Right cardiac atrium (tissue), 5 donors: ENCODE measurements at regions not wholly inside any gene's neighbourhood (a gene's known extent, or its start where the extent isn't known, plus 50 kb on each side); places are given as distances from the start of the nearest gene placed in this dataset.

ENCODE experiments used
- ATAC-seq, 2 donors: fragments of 200-7000 bp; cut with Tn5 transposase; one replicate each; pipeline versions ENCODE4 v1.8.0 to v1.9.1; 2020; ENCODE audit warnings: moderate library complexity in 2 of 2, mild to moderate bottlenecking in 1 of 2
- DNase-seq, 3 donors: peaks; one replicate each; pipeline ENCODE4 v3.0.0-alpha.2; 2020
- H3K27ac ChIP-seq: one replicate; pipeline ENCODE4 v1.5.1; 2013; ENCODE audit warnings: mild to moderate bottlenecking, low read length, control low read depth, moderate library complexity
- H3K27me3 ChIP-seq: one replicate; pipeline ENCODE4 v1.6.1; 2013; ENCODE audit not compliant: control insufficient read depth, insufficient read depth
- H3K4me1 ChIP-seq: one replicate; pipeline ENCODE4 v1.6.1; 2013; ENCODE audit warnings: low read length; ENCODE audit not compliant: control insufficient read depth, insufficient read depth
- H3K4me3 ChIP-seq: one replicate; pipeline ENCODE4 v1.5.1; 2013; ENCODE audit warnings: low read length, control low read depth
- H3K9me3 ChIP-seq: one replicate; pipeline ENCODE4 v1.6.1; 2013; ENCODE audit warnings: low read length; ENCODE audit not compliant: control insufficient read depth
- WGBS: extraction: QIAGEN DNeasy Blood & Tissue Kit; methylation state at CpG from one replicate; pipeline ENCODE4 v1.1.7; 2013; 5-methylcytosine and 5-hydroxymethylcytosine counted together
- intact Hi-C, 4 donors: fragments of 100-400 bp; cut with DNase I; formaldehyde crosslinking; loops; one replicate each; pipeline versions ENCODE4 v1.11.0 to v1.14.0; 2022 to 2023
- donor health status: healthy with polysubstance abuse.
- donor health status: DM: no; HTN: yes; CAD: no.
- donor health status: DM: no; HTN: no; CAD: no.
- donor health status: DM: no; HTN: yes; CAD: no; lungs with severe emphysema.
- donor health status: DM: yes; HTN: yes; CAD: no.

- Histone ChIP-seq H3K4me3 (no peak overlapping the region), H3K27me3 (no peaks in the 10 kb centered on the region), H3K9me3 (no peaks in the 10 kb centered on the region), H3K27ac (no peak overlapping the region), H3K4me1 (no peaks in the 10 kb centered on the region)
- intact Hi-C loops = no loop called here
- DNase-seq = no peak
- no peak for ATAC-seq
These were observed 1076.2 kb downstream of the TDRD15 start for GRCh38 chr2:22199994-22200393.

- no peaks in the 10 kb centered on the region for H3K27me3 ChIP-seq
- intact Hi-C loops = no loop called here
- no peaks in the 10 kb centered on the region for H3K4me1 ChIP-seq
- 82% methylated on average over 3 of the region's 3 CpGs for WGBS
- H3K9me3 ChIP-seq = no peaks in the 10 kb centered on the region
- no peak overlapping the region for H3K27ac ChIP-seq
- DNase-seq (no peak), ATAC-seq (no peak)
- H3K4me3 ChIP-seq = no peak overlapping the region
These were observed 1085.8 kb downstream of the TDRD15 start for GRCh38 chr2:22209545-22209944.

- no peak for ATAC-seq
- Histone ChIP-seq H3K27me3 (no peaks in the 10 kb centered on the region), H3K4me1 (no peaks in the 10 kb centered on the region), H3K9me3 (no peaks in the 10 kb centered on the region), H3K4me3 (no peak overlapping the region), H3K27ac (no peak overlapping the region)
- intact Hi-C loops = no loop called here
- no peak for DNase-seq
- WGBS = 45% methylated on average over 2 of the region's 2 CpGs
These were observed 1089.5 kb downstream of the TDRD15 start for GRCh38 chr2:22213237-22213636.

GRCh38 chr2:22215517-22215916, 1091.7 kb downstream of the TDRD15 start:
- no peaks in the 10 kb centered on the region for H3K27me3 ChIP-seq
- intact Hi-C loops = no loop called here

GRCh38 chr2:22217881-22218280, 1094.1 kb downstream of the TDRD15 start:
- Histone ChIP-seq H3K4me1 (no peaks in the 10 kb centered on the region), H3K27ac (no peak overlapping the region), H3K4me3 (no peak overlapping the region), H3K27me3 (no peaks in the 10 kb centered on the region), H3K9me3 (no peaks in the 10 kb centered on the region)
- DNase-seq (no peak), ATAC-seq (no peak)
- intact Hi-C loops = no loop called here
- 73% methylated on average over 1 of the region's 1 CpG for WGBS

More at GRCh38 chr2:22215517-22215916, 1091.7 kb downstream of the TDRD15 start:
- no peaks in the 10 kb centered on the region for H3K9me3 ChIP-seq
- DNase-seq (no peak), ATAC-seq (no peak)
- WGBS = 82% methylated on average over 2 of the region's 2 CpGs
- H3K4me1 ChIP-seq = no peaks in the 10 kb centered on the region
- H3K4me3 ChIP-seq = no peak overlapping the region
- no peak overlapping the region for H3K27ac ChIP-seq

- Histone ChIP-seq H3K9me3 (no peaks in the 10 kb centered on the region), H3K27me3 (no peaks in the 10 kb centered on the region), H3K4me1 (no peaks in the 10 kb centered on the region), H3K4me3 (no peak overlapping the region), H3K27ac (no peak overlapping the region)
- intact Hi-C loops = no loop called here
- 57% methylated on average over 1 of the region's 1 CpG for WGBS
- DNase-seq (no peak), ATAC-seq (no peak)
These were observed 1097.2 kb downstream of the TDRD15 start for GRCh38 chr2:22221006-22221405.

GRCh38 chr2:22238967-22239366, 1115.2 kb downstream of the TDRD15 start:
- 73% methylated on average over 3 of the region's 3 CpGs for WGBS
- Histone ChIP-seq H3K27me3 (no peaks in the 10 kb centered on the region), H3K9me3 (no peaks in the 10 kb centered on the region), H3K4me3 (no peak overlapping the region), H3K27ac (no peak overlapping the region), H3K4me1 (no peaks in the 10 kb centered on the region)
- intact Hi-C loops = no loop called here
- no peak for DNase-seq
- ATAC-seq = no peak

- Histone ChIP-seq H3K27me3 (no peaks in the 10 kb centered on the region), H3K4me1 (no peaks in the 10 kb centered on the region), H3K4me3 (no peak overlapping the region), H3K27ac (no peak overlapping the region), H3K9me3 (no peaks in the 10 kb centered on the region)
- ATAC-seq (no peak), DNase-seq (no peak)
- WGBS = 80% methylated on average over 4 of the region's 4 CpGs
- intact Hi-C loops = no loop called here
These were observed 1123.7 kb downstream of the TDRD15 start for GRCh38 chr2:22247466-22247865.

- Histone ChIP-seq H3K27ac (no peak overlapping the region), H3K27me3 (no peaks in the 10 kb centered on the region), H3K9me3 (no peaks in the 10 kb centered on the region), H3K4me1 (no peaks in the 10 kb centered on the region), H3K4me3 (no peak overlapping the region)
- intact Hi-C loops = no loop called here
- DNase-seq = no peak
- no peak for ATAC-seq
- WGBS = 91% methylated on average over 2 of the region's 2 CpGs
These were observed 1125.1 kb downstream of the TDRD15 start for GRCh38 chr2:22248851-22249250.

- Histone ChIP-seq H3K4me3 (no peak overlapping the region), H3K9me3 (no peaks in the 10 kb centered on the region), H3K27ac (no peak overlapping the region), H3K4me1 (no peaks in the 10 kb centered on the region), H3K27me3 (no peaks in the 10 kb centered on the region)
- ATAC-seq = no peak
- intact Hi-C loops = no loop called here
- DNase-seq = no peak
- 64% methylated on average over 2 of the region's 2 CpGs for WGBS
These were observed 1129.4 kb downstream of the TDRD15 start for GRCh38 chr2:22253171-22253570.

- no peak overlapping the region for H3K27ac ChIP-seq
- no peaks in the 10 kb centered on the region for H3K9me3 ChIP-seq
- no peaks in the 10 kb centered on the region for H3K4me1 ChIP-seq
- intact Hi-C loops = no loop called here
- DNase-seq = no peak
- WGBS = 94% methylated on average over 7 of the region's 7 CpGs
- no peaks in the 10 kb centered on the region for H3K27me3 ChIP-seq
- ATAC-seq = no peak
- H3K4me3 ChIP-seq = no peak overlapping the region
These were observed 1123.8 kb upstream of the KLHL29 start for GRCh38 chr2:22261165-22261564.

GRCh38 chr2:22270341-22270740, 1114.6 kb upstream of the KLHL29 start:
- ATAC-seq (no peak), DNase-seq (no peak)
- Histone ChIP-seq H3K9me3 (no peaks in the 10 kb centered on the region), H3K4me3 (no peak overlapping the region), H3K4me1 (no peaks in the 10 kb centered on the region), H3K27ac (no peak overlapping the region), H3K27me3 (no peaks in the 10 kb centered on the region)
- WGBS = 96% methylated on average over 1 of the region's 1 CpG
- intact Hi-C loops = no loop called here
